Neural progenitor cell (in vitro differentiated cells): ENCODE measurements at regions not wholly inside any gene's neighbourhood (a gene's known extent, or its start where the extent isn't known, plus 50 kb on each side); places are given as distances from the start of the nearest gene placed in this dataset.

ENCODE experiments used
- DNase-seq: peaks from one replicate; pipeline ENCODE4 v3.0.0-alpha.2; 2016; ENCODE audit warnings: low spot score
- H2AFZ ChIP-seq: fragments of 200-600 bp; sonication (generic); replicated peaks from 2 replicates; pipeline ENCODE4 v1.6.1; 2016; ENCODE audit warnings: antibody characterized with exemption
- H3F3A ChIP-seq: fragments of 200-600 bp; sonication (generic); 2 replicates; pipeline ENCODE4 v1.6.1; 2016; ENCODE audit warnings: antibody characterized with exemption, low read depth
- H3K27ac ChIP-seq: fragments of 200-600 bp; sonication (generic); 2 replicates; pipeline ENCODE4 v1.5.1; 2016; ENCODE audit warnings: mild to moderate bottlenecking
- H3K27me3 ChIP-seq: fragments of 200-600 bp; sonication (generic); 2 replicates; pipeline ENCODE4 v1.6.1; 2016; ENCODE audit warnings: mild to moderate bottlenecking, moderate library complexity
- H3K36me3 ChIP-seq: fragments of 200-600 bp; sonication (generic); 2 replicates; pipeline ENCODE4 v1.5.1; 2016
- H3K4me1 ChIP-seq: fragments of 200-600 bp; sonication (generic); 2 replicates; pipeline ENCODE4 v1.6.1; 2016; ENCODE audit warnings: mixed run types
- H3K4me2 ChIP-seq: fragments of 200-600 bp; sonication (generic); 2 replicates; pipeline ENCODE4 v1.6.1; 2016
- H3K4me3 ChIP-seq: fragments of 200-600 bp; sonication (generic); 2 replicates; pipeline ENCODE4 v1.5.1; 2016
- H3K79me2 ChIP-seq: fragments of 200-600 bp; sonication (generic); 2 replicates; pipeline ENCODE4 v1.6.1; 2016; ENCODE audit warnings: low read depth
- H3K9ac ChIP-seq: fragments of 200-600 bp; sonication (generic); 2 replicates; pipeline ENCODE4 v1.6.1; 2016
- H3K9me3 ChIP-seq: fragments of 200-600 bp; sonication (generic); 2 replicates; pipeline ENCODE4 v1.5.1; 2016; ENCODE audit warnings: low read depth
- H4K20me1 ChIP-seq: fragments of 200-600 bp; sonication (generic); 2 replicates; pipeline ENCODE4 v1.6.1; 2016; ENCODE audit warnings: low read depth
- H3K27ac Mint-ChIP-seq: 3 replicates; pipeline ENCODE4 v1.8.0; 2021; ENCODE audit warnings: mixed read lengths
- H3K27me3 Mint-ChIP-seq: 2 replicates; pipeline ENCODE4 v1.8.0; 2022; ENCODE audit warnings: low read depth, mild to moderate bottlenecking, inconsistent platforms, moderate library complexity, mixed read lengths; ENCODE audit not compliant: insufficient read depth
- H3K36me3 Mint-ChIP-seq: 3 replicates; pipeline ENCODE4 v1.8.0; 2021; ENCODE audit warnings: mixed read lengths
- H3K4me1 Mint-ChIP-seq: 3 replicates; pipeline ENCODE4 v1.8.0; 2021; ENCODE audit warnings: mixed read lengths
- H3K4me3 Mint-ChIP-seq: 3 replicates; pipeline ENCODE4 v1.8.0; 2021; ENCODE audit warnings: mild to moderate bottlenecking, moderate library complexity, mixed read lengths
- H3K9me3 Mint-ChIP-seq: 3 replicates; pipeline ENCODE4 v1.8.0; 2020; ENCODE audit warnings: mixed read lengths
- EZH2 ChIP-seq: fragments of 200-600 bp; sonication (generic); IDR thresholded peaks from 2 replicates; pipeline ENCODE4 v1.6.1; 2017; ENCODE audit warnings: antibody characterized with exemption, mild to moderate bottlenecking, moderate library complexity
- EZH2phosphoT487 ChIP-seq: fragments of 200-600 bp; sonication (generic); IDR thresholded peaks from 2 replicates; pipeline ENCODE4 v1.6.1; 2017; ENCODE audit warnings: antibody characterized with exemption
- TF ChIP-seq, protein P1 (sequence below): fragments of 200-600 bp; sonication (generic); IDR thresholded peaks from 2 replicates; pipeline ENCODE4 v1.5.1; 2017; ENCODE audit warnings: antibody characterized with exemption, mild to moderate bottlenecking

DNA sequence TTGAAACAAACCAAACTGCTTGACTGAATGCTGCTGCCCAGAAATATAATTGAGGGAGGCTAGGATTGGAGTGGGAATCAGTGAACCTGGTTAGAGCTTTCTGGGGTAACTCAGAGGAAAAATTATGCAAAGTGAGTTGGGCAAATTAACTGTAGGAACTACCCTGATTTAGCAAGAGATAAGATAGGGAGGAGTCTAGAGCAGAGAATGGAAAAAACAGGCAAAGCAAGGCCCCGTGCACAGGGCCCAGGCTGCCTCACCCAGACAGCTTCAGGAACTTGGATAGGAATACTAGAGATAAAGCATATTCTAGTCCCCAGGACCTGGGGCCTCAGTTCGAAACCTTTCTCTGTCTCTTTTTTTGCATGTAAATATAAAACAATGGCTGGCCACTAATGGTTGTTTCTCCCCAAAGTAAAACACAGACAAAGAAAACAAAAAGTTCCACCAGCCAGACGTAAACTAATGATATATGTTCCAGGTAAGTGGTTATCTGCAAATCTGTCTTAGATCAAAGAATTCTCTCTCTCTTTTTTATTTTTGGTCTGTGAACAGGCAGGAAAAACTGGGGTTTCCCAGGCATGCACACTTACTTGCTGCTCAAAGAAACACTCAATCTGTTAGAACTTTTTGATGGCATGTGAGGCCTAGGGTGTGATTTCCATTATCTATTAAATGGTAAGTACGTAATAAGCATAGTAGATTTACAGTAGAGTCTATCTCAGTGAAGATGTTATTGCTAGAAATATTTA, 168.1 kb upstream of the MAP3K1 start:
- no peak for DNase-seq
- TF ChIP-seq EZH2phosphoT487 (no peak), EZH2 (no peak)
- TF ChIP-seq, protein P1, sequence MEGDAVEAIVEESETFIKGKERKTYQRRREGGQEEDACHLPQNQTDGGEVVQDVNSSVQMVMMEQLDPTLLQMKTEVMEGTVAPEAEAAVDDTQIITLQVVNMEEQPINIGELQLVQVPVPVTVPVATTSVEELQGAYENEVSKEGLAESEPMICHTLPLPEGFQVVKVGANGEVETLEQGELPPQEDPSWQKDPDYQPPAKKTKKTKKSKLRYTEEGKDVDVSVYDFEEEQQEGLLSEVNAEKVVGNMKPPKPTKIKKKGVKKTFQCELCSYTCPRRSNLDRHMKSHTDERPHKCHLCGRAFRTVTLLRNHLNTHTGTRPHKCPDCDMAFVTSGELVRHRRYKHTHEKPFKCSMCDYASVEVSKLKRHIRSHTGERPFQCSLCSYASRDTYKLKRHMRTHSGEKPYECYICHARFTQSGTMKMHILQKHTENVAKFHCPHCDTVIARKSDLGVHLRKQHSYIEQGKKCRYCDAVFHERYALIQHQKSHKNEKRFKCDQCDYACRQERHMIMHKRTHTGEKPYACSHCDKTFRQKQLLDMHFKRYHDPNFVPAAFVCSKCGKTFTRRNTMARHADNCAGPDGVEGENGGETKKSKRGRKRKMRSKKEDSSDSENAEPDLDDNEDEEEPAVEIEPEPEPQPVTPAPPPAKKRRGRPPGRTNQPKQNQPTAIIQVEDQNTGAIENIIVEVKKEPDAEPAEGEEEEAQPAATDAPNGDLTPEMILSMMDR = no peak
- H3K4me3 ChIP-seq = no peak overlapping the region
- Mint-ChIP-seq H3K9me3 (no peaks in the 10 kb centered on the region), H3K4me3 (no peak overlapping the region), H3K27me3 (peaks cover 2% of the 10 kb centered on the region), H3K4me1 (no peaks in the 10 kb centered on the region), H3K36me3 (no peaks in the 10 kb centered on the region), H3K27ac (no peak overlapping the region)
- peak overlapping the region; percentile 81 for H2AFZ ChIP-seq
- H4K20me1 ChIP-seq = no peaks in the 10 kb centered on the region
- H3F3A ChIP-seq = no peaks in the 10 kb centered on the region
- no peaks in the 10 kb centered on the region for H3K9me3 ChIP-seq
- H3K4me1 ChIP-seq = no peaks in the 10 kb centered on the region
- H3K79me2 ChIP-seq = no peaks in the 10 kb centered on the region
- no peaks in the 10 kb centered on the region for H3K27me3 ChIP-seq
- H3K9ac ChIP-seq = no peak overlapping the region
- H3K27ac ChIP-seq = no peak overlapping the region
- H3K36me3 ChIP-seq = no peaks in the 10 kb centered on the region
- no peak overlapping the region for H3K4me2 ChIP-seq

DNA sequence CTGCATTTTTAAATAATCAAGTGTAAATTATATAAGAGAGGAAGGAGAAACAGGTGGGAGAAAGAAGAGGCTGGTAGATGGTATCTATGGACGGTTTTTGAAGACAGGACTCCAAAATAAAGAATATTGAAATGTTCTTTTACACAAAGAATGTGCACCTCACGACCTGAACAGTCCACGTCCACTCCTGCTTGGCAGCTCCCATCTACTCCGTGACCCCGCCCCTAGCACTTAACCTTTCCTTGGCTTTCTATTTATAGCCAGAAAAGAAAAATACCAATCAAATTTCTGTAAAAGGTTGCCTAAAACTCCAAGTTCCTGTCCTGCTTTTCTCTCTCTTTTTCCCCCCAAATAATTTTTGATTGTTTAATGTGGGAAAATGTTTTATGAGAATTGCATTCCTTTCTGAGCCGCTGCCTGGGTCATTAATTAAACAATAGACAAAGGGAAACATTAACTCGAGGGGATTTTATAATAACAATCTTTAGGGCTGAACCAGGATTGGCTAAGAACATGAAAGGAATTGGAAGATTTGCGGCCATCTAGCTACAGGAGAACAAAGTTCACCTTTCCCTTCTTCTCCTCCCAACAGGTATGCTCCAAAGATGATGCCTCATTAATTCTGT, 173.6 kb upstream of the MAP3K1 start:
- H3K27me3 Mint-ChIP-seq = no peaks in the 10 kb centered on the region
- H3K27ac Mint-ChIP-seq = no peak overlapping the region
- TF ChIP-seq, protein P1 = no peak
- no peak for TF ChIP-seq EZH2
- no peak for TF ChIP-seq EZH2phosphoT487

DNA sequence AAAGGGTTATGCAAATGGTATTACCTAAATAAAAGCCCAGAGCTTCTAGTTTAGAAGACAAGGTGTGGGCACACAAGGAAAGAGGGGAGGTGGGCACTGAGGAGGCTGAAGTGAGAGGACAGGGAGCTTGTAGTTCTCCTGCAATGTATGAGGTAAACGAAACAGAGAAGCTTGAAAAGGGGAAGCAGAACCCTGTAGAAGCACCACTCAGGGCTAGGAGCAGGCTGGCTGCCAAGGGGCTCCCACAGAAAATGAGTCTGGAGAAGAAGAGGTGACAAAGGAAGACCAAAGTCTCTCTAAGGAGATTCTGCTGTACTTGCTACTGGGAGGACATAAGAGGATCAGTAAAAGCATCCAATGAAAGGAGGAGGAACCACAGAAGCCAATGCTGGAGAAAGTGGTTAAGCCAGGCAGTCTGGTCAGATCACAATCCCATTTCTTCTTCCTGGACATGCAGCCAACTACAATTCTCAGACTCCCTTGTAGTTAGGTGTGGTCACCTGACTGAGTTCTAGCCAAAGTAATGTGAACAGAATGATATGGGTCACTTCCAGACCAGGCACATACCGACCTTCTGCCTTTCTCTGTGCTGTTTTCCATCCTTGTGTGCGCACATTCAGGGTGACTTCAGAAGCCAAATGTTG, 174.5 kb upstream of the MAP3K1 start:
- no peak overlapping the region for H3K27ac ChIP-seq
- H3K36me3 ChIP-seq = no peaks in the 10 kb centered on the region
- H3F3A ChIP-seq = no peaks in the 10 kb centered on the region
- H3K9me3 ChIP-seq = no peaks in the 10 kb centered on the region
- H3K4me2 ChIP-seq = no peak overlapping the region
- no peak for DNase-seq
- no peaks in the 10 kb centered on the region for H4K20me1 ChIP-seq
- TF ChIP-seq EZH2 = no peak
- TF ChIP-seq, protein P1 = no peak
- TF ChIP-seq EZH2phosphoT487 = no peak
- no peak overlapping the region for H3K4me3 ChIP-seq
- H3K9ac ChIP-seq = no peak overlapping the region
- Mint-ChIP-seq H3K27me3 (no peaks in the 10 kb centered on the region), H3K9me3 (no peaks in the 10 kb centered on the region), H3K36me3 (no peaks in the 10 kb centered on the region), H3K27ac (no peak overlapping the region), H3K4me1 (peaks cover 15% of the 10 kb centered on the region), H3K4me3 (no peak overlapping the region)
- H3K27me3 ChIP-seq = no peaks in the 10 kb centered on the region
- H3K79me2 ChIP-seq = no peaks in the 10 kb centered on the region
- peaks cover 6% of the 10 kb centered on the region for H3K4me1 ChIP-seq
- H2AFZ ChIP-seq = no peak overlapping the region

More for the DNA sequence above, 173.6 kb upstream of the MAP3K1 start:
- H3K4me3 Mint-ChIP-seq = no peak overlapping the region
- Histone ChIP-seq H2AFZ (no peak overlapping the region), H3K79me2 (no peaks in the 10 kb centered on the region), H3K9me3 (no peaks in the 10 kb centered on the region), H3K4me2 (no peak overlapping the region), H3K4me3 (no peak overlapping the region), H3K27ac (no peak overlapping the region), H3K9ac (no peak overlapping the region), H3K27me3 (no peaks in the 10 kb centered on the region), H4K20me1 (no peaks in the 10 kb centered on the region), H3F3A (no peaks in the 10 kb centered on the region), H3K4me1 (peaks cover 6% of the 10 kb centered on the region), H3K36me3 (no peaks in the 10 kb centered on the region)
- no peak for DNase-seq
- H3K4me1 Mint-ChIP-seq = peaks cover 10% of the 10 kb centered on the region
- no peaks in the 10 kb centered on the region for H3K9me3 Mint-ChIP-seq
- no peaks in the 10 kb centered on the region for H3K36me3 Mint-ChIP-seq
